ENCODE measurements at regions not wholly inside any gene's neighbourhood (a gene's known extent, or its start where the extent isn't known, plus 50 kb on each side); places are given as distances from the start of the nearest gene placed in this dataset.
"Not testable (repeated sequence)": the region's sequence is repeated elsewhere in the genome, so short reads cannot be mapped to it uniquely, and the experiment has no call there.

DNA sequence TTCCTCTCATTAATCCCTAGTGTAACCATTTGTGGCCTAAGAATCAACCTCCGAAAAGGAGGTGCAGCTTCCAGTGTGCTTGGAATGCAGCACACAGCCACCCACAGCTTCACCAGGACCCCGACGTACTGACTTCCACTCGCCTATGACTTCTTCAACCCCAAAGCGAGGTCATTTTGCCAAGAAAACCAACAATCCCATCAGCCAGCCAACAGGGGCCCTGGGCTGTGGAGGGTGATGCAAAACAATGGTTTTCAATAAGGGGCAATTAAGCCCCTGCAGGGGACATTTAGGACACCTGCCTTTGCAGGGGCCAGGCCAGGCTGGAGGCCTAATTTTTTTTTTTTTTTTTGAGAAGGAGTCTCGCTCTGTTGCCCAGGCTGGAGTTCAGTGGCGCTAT is 158.1 kb upstream of the SKOR2 start:
- DNase-seq (ENCODE audit: low spot score): no peak

DNA sequence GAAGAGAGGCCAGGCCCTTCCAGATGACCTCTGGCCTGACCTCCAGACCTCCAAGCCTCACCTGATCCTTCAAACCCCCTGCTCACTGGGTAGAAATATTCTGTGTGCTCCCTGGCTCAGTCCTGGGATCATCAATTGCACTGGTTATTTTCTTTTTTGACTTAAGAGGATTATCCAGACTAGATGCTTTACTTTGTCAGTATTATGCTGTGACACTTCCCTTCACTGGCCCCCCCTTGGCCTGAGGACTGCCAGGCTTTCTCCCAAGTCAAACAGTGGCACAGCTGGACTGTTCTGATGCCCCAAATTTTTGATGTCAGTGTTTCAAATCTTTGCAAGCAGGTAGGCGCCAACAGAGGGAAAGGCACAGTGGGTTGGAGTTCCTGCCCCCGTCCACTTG is 156.3 kb upstream of the SKOR2 start:
- DNase-seq (ENCODE audit: low spot score): no peak

GRCh38 chr18:47404845-47405244 is 153.4 kb upstream of the SKOR2 start:
- DNase-seq (ENCODE audit: low spot score): no peak

GRCh38 chr18:47403949-47404348 is 152.5 kb upstream of the SKOR2 start:
- no peak for DNase-seq (ENCODE audit: low spot score)

DNA sequence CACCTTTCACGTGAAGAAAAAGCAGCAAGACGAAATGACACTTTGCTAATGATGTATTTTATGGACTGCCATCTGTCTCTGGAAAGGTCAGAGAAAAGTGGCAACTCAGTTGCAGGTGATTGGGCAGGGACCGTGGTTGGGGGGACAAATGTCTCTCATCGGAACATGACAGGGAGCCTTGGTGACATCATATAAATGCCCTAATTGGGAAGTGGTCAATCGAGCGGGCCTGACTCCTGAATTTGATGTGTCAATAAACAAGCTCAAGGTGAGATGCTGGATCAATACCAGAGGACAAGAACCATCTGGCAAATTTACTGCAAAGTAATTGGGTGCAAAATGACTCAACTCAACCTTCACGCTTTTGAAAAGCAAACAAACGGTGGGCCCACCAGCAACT is 151.9 kb upstream of the SKOR2 start:
- DNase-seq (ENCODE audit: low spot score): no peak

- DNase-seq (ENCODE audit: low spot score): no peak
These were observed 148.0 kb upstream of the SKOR2 start for GRCh38 chr18:47399475-47399874.

DNA sequence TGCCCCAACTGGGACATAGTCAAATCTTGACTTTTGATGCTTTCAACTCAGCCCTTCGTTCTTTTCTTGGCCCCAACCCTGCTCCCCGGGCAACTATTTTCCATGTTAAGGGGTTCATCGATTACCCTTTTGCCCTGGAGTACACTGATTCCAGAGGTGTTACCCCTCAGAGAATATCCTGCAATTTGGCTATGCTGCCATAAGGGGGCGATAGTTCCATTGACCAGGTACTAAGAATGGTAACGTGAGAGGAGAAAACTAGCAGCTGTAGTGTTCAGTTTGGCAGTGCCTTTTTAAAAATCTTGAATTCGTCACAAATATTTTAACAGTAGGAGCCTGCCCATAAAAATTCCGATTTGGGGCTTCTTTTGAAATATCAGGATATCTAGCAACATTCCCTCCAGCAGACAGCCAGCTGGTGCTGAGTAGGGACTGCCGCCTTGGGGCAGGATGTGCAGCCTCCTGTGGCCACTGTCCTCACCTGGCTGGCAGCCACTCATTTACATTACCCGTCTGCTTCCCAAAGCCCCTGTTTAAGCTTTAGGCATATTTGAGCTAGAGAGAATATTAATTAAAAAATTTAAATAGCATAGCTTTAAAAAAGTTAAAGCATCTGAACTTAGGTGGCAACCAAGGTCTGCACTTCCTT is 146.3 kb upstream of the SKOR2 start:
- DNase-seq (ENCODE audit: low spot score): no peak

GRCh38 chr18:47391665-47392064 is 140.2 kb upstream of the SKOR2 start:
- DNase-seq (ENCODE audit: low spot score): no peak

GRCh38 chr18:47390410-47391024 is 139.1 kb upstream of the SKOR2 start:
- DNase-seq (ENCODE audit: low spot score): no peak

GRCh38 chr18:47389210-47389609 is 137.8 kb upstream of the SKOR2 start:
- no peak for DNase-seq (ENCODE audit: low spot score)

DNA sequence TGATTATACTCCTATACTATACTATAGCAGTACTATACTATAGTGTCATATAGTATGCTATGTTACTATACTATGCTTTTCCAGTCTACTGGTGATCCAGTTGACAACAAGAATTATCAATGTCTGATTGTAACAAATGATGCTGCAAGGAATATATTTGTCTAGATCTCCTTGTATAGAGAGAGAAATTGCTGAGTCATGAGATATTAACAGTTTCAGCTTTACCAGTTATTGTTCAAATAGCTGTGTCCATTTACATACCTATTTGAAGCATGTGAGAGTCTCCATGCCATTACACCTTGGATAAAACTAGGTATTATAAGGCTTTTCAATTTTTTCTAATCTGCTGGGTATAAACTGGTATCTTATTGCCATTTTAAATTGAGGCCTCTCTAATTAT is 136.4 kb upstream of the SKOR2 start:
- no peak for DNase-seq (ENCODE audit: low spot score)

- no peak for DNase-seq (ENCODE audit: low spot score)
These were observed 132.3 kb upstream of the SKOR2 start for GRCh38 chr18:47383729-47384128.

DNA sequence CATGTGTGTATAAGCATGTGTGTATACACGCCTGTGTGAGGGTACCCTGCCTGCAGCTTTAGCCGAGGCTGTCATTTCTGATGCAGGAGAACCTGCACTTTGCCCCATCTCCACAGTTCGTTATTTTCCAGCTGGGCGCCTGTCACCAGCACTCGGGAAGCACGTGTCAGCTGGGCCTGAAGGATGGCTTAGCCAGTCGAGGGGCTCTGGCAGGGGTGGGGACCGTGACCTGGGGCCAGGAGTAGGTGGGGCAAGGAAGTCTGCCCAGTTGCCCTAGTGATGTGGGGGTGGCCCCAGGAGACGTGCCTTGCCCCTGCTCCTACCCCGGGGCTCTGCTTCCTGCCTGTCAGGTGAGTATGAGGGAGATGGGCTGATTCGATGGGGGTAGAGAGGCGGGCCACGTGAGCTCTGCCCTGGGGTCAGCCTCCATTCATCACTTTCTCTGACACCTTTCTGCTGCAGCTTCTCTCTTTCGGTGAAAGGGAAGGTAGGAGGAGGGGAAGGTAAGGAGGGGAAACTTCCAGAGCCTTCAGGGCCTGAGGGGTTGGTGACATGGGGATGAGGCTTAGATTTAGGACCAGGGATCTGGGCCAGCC is 130.6 kb upstream of the SKOR2 start:
- DNase-seq (ENCODE audit: low spot score): no peak

- DNase-seq (ENCODE audit: low spot score): no peak
These were observed 128.7 kb upstream of the SKOR2 start for GRCh38 chr18:47380153-47380552.

DNA sequence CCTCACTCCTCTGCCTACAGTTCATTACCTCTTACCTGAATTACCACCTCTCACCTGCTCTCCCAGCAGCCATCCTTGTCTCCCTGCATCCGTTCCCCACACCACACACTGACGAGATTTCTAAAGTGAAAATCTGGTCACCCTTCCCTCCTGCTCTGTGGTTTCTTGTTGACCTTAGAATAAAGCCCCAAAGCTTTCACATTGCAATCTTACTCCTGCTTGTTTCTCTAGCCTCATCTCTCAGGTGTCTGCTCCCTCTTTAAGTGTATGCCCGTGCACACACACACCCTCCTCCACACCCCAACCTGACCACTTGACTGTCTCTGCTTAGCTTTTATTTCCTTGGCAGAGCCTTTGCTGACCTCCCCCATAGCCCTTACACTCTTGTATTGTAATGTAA is 122.0 kb upstream of the SKOR2 start:
- no peak for DNase-seq (ENCODE audit: low spot score)

DNA sequence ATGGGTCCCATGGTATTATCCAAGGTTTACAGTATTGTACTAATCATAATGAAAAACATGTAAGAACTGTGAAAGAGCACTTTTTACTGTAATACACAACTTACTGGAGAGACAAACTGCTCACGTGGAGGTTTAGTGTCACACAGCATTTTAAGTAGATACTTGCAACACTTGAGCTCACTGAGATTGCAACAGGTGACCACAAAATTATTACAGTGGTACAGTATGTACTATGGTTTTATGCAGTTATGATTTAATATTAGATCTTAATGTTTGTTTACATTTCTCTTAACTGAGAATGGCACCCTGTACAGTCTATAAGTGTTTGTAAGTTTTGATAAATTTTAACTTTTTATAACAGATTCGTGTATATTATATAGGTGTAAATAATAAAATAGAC is 118.6 kb upstream of the SKOR2 start:
- no peak for DNase-seq (ENCODE audit: low spot score)

DNA sequence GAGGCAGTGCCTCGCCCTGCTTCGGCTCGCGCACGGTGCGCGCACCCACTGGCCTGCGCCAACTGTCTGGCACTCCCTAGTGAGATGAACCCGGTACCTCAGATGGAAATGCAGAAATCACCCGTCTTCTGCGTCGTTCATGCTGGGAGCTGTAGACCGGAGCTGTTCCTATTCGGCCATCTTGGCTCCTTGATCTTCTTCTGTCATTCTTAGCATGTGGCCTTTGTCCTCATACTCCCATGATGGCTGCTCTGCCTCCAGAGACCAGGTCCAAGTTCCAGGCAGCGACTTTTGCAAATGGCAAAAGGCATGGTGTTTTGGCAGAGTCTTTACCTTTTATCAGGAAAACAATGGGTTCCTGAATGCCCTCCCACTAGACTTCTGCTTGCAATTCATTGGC is 102.6 kb upstream of the SKOR2 start:
- not testable (repeated sequence) for DNase-seq (ENCODE audit: low spot score)

- DNase-seq (ENCODE audit: low spot score): no peak
These were observed 94.6 kb upstream of the SKOR2 start for GRCh38 chr18:47346016-47346415.

DNA sequence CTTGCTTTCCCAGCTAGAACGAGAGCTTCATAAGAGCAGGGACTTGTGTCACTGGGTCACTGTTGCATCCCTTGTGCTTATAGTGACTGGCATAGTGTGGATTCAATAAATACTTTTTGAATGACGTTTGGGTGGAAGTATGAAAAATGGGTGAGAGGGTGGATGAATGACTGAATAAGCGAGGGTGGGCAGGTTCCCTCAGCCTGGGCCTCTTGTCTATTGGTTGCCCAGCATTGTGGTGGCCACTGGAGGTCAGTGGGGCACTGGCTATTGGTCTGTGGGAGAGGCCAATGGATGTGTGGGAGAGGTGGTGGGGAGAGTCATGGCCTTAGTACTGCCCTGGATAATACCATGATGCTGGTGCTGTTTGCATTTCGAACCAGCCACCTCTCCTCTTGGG is 93.8 kb upstream of the SKOR2 start:
- DNase-seq (ENCODE audit: low spot score): no peak

- no peak for DNase-seq (ENCODE audit: low spot score)
These were observed 91.8 kb upstream of the SKOR2 start for GRCh38 chr18:47343291-47343690.

DNA sequence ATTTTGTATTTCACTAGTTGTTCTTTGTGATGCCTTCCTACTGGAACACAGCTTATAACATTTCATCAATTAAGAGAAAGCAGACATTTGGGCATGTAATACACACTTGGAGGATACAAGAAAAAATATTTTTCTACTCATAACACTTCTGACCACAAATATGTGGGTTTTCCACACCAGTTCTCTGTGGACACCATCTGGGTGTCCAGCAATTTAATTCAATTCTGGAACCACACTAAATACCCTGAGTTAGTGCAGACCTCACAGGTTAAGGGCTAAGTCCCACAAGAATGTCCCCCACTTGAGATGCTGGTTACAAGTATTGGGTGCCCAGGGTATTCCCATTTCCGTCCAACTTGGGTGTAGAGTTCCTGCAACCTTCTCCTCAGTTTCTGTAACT is 91.1 kb upstream of the SKOR2 start:
- no peak for DNase-seq (ENCODE audit: low spot score)

DNA sequence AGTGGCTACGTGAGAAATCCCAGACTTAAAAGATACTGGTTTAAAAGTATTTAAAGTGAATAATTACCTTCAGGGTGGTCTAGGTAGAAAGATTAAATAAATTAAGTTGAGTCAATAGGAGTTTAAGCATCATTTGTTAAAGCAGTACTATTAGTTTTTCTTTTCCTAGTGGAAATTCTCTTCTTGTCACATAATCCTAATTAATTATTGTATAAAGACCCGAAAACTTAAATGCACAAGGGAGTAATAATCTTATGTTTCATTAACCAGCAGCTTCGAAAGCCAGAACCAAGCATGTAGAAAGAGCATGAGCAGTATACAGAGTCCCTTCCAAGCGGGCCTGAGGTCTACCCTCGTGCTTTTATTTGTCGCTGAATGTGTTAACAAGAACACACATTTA is 90.2 kb upstream of the SKOR2 start:
- DNase-seq (ENCODE audit: low spot score): no peak

DNA sequence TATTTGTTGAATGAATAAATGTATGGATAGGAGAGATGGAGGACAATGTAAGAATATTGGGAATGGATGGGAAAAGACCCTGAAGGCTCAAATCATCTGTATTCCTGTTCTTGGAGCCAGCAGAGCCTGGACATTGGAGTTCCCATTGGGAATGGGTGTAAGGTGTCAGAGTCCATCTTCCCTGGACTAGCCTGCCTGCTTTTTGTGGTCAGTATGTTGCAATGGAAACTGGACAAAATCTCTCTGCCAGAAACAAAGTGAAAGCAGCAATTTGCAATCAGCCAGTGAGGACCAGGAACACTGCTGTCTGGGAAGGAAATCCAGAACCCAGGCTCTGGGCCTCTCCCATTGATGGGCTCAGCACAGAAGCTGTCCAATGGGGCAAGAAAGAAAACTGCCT is 83.5 kb upstream of the SKOR2 start:
- no peak for DNase-seq (ENCODE audit: low spot score)
